GM12891 (cell line): ENCODE measurements at regions not wholly inside any gene's neighbourhood (a gene's known extent, or its start where the extent isn't known, plus 50 kb on each side); places are given as distances from the start of the nearest gene placed in this dataset.

ENCODE experiments used
- DNase-seq: peaks from one replicate; pipeline ENCODE4 v3.0.0; 2011; ENCODE audit warnings: low spot score; ENCODE audit not compliant: insufficient read length
- FAIRE-seq: peaks from 2 replicates; lab custom pipeline; 2011; peaks lifted over from hg19 to GRCh38; lab: Jason Lieb, UNC
- PAX5 ChIP-seq: IDR thresholded peaks from 2 replicates; pipeline ENCODE4 v1.6.1; 2011; ENCODE audit warnings: low read length, moderate library complexity, mild to moderate bottlenecking; ENCODE audit not compliant: insufficient read depth, severe bottlenecking
- POLR2A ChIP-seq: IDR thresholded peaks from 2 replicates; pipeline ENCODE4 v1.6.1; 2011; ENCODE audit warnings: low read depth, low read length, control low read depth
- POLR2AphosphoS5 ChIP-seq: IDR thresholded peaks from 2 replicates; pipeline ENCODE4 v1.6.1; 2011; ENCODE audit warnings: low read depth, low read length, control low read depth
- POU2F2 ChIP-seq: IDR thresholded peaks from 2 replicates; pipeline ENCODE4 v1.6.1; 2011; ENCODE audit warnings: low read depth, mild to moderate bottlenecking, control low read depth, low read length, moderate library complexity
- SPI1 ChIP-seq: IDR thresholded peaks from 2 replicates; pipeline ENCODE4 v1.6.1; 2011; ENCODE audit warnings: low read depth, low read length, control low read depth
- TAF1 ChIP-seq: IDR thresholded peaks from 2 replicates; pipeline ENCODE4 v1.6.1; 2011; ENCODE audit warnings: low read depth, low read length, control low read depth

DNA sequence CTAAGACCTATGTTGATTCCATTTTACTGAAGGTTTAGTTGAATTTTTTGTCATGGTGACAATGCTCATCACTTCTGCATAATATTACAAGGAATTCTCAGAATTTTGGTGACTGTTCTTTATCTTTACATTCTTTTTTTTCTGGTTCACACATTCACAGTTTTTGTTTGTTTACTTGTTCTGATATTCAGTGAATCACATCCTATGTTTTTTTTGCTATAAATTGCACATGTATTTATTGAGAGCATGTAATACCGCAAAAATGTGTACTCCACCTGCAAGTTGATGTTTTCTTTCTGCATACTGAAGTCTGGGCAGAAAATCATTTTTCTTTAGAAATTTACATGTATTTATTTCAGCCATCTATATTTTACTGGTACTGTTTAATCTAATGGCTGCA lies 261.9 kb upstream of the CDH10 start:
- TF ChIP-seq SPI1 (no peak), POLR2AphosphoS5 (no peak), PAX5 (no peak), POU2F2 (no peak), TAF1 (no peak), POLR2A (no peak)
- DNase-seq (no peak), FAIRE-seq (no peak)

GRCh38 chr5:24904981-24905517 lies 260.3 kb upstream of the CDH10 start:
- FAIRE-seq (no peak), DNase-seq (no peak)
- TF ChIP-seq PAX5 (no peak), SPI1 (no peak), TAF1 (no peak), POLR2AphosphoS5 (no peak), POU2F2 (no peak), POLR2A (no peak)

GRCh38 chr5:24899180-24899579 lies 254.4 kb upstream of the CDH10 start:
- FAIRE-seq (peak; percentile 26), DNase-seq (no peak)
- TF ChIP-seq POLR2AphosphoS5 (no peak), TAF1 (no peak), PAX5 (no peak), POU2F2 (no peak), SPI1 (no peak), POLR2A (no peak)

DNA sequence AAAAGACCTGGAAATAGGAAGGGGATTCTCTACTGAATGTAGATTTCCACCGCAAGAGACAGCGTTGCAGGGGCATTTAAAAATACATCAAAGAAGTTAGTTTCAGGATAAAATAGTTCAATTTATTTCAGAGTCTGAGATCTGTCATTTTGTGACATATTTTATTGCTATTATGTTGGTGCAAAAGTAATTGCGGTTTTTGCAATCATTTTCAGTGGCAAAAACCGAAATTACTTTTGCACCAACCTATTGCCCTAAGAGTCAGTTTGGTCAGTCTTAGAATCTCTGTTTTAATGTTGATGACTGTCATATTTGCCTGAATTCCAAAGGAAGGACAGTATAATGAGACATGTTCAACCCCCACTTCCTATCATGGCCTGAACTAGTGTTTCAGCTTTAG lies 219.5 kb upstream of the CDH10 start:
- TF ChIP-seq SPI1 (no peak), POLR2A (no peak), POU2F2 (no peak), TAF1 (no peak), PAX5 (no peak), POLR2AphosphoS5 (no peak)
- FAIRE-seq (no peak), DNase-seq (no peak)

DNA sequence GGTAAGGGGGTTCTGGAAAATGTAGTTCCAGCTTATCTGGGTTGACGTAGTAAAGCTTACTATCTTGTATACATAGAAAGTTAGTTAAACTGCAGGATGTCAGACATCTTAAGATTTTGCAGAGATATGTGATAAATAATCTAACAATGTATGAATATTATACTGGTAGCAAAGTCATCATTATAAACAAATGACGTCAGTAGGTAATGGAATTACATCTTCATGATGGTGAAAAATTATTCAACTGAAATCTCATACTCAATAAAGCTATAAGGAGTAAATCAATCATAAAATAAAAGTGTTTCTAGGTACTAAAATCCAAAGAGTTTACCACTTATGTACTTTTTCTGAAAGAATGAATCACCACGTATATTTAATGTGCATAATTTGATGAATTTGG lies 217.3 kb upstream of the CDH10 start:
- DNase-seq = no peak
- TF ChIP-seq TAF1 = no peak
- TF ChIP-seq PAX5 = no peak
- TF ChIP-seq POLR2AphosphoS5 = no peak
- no peak for TF ChIP-seq SPI1
- TF ChIP-seq POU2F2 = no peak
- TF ChIP-seq POLR2A = no peak
- no peak for FAIRE-seq

DNA sequence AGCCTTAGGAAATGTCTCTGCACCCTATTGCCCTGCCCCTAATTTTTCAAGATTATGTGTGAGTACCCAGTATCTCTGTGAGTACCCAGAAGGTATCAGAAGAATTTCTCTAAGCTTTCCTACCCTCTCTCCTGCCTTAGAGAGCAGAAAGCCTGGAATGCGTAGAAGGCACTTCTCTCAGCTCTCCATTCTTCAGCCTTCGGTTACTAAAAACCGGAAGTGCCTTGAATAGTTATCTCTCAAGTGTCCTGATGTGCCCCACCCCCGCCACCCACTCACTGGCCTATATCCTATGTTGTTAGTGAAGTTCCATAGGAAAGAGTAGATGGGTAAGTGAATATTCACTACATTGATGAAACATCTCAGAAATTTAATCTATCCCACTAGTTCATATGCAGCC lies 210.7 kb upstream of the CDH10 start:
- no peak for DNase-seq
- FAIRE-seq = no peak
- TF ChIP-seq POU2F2 (no peak), PAX5 (no peak), TAF1 (no peak), POLR2AphosphoS5 (no peak)

DNA sequence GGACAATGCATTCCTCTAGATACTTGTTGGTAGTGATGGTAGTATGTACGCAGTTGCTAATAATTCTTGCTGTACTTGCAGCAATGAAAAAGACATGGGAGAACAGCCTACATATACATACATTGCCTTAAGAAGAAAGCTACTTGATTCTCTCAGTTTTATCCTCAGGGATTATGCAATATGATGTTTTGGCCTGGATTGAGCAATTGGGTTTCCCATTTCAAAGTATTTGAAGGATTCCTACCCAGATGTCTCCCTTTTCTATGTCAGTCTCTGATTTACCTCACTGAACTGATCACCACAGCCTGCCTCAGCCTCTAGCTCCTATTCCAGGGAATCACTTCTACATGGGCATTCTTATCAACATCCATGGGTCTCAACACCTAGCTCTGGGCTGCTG lies 210.1 kb upstream of the CDH10 start:
- FAIRE-seq (no peak), DNase-seq (no peak)
- TF ChIP-seq POU2F2 (no peak), SPI1 (no peak), TAF1 (no peak), PAX5 (no peak), POLR2A (no peak), POLR2AphosphoS5 (no peak)

DNA sequence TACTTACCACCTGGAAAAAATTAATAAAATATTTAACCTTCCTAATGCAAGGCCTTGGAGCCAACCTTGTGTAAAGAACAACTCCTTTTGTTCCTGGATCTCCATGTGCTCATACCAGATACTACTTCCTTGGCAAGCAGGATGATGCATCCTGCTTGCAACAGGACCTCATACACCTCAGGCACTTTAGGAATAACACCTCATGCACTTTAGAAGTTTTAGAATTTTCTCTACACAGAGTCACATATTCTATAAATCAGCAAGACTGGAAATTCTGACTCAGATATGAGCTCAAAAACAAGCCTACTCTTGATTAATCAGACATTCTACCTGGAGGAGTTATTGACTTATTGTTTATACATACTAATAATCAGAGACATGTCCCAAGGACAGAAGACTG lies 209.6 kb upstream of the CDH10 start:
- FAIRE-seq (no peak), DNase-seq (no peak)
- no peak for TF ChIP-seq TAF1
- TF ChIP-seq SPI1 = no peak
- no peak for TF ChIP-seq POU2F2
- TF ChIP-seq POLR2A = no peak
- no peak for TF ChIP-seq PAX5
- no peak for TF ChIP-seq POLR2AphosphoS5

DNA sequence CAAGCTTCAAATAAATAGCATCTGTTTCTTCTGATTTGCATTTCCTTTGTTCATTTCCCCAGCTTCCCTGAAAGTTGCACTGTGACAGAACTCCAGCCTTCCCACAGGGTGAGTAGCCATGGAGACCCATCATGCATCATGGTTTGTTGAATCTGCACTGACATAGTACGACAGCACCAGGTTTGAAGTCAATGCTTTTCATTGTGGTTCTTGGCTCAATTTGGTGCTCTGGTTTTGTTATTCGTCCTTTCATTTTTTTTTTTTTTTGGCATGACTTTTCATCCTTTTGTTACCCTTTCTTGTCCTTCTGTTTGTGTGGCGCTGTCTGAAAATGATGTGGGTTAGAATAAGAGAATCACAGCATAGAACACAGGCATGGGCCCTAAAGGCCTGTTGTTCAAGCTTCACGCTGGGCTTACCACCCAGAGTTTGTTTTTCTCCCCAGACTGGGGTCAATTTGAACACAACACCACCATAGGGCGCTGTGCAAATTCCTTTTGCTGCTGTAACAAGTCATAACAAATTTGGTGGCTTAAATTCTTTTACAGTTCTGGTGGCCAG lies 206.2 kb upstream of the CDH10 start:
- TF ChIP-seq PAX5 (no peak), SPI1 (no peak), POU2F2 (no peak), POLR2AphosphoS5 (no peak), TAF1 (no peak), POLR2A (no peak)
- DNase-seq (no peak), FAIRE-seq (no peak)

GRCh38 chr5:24849210-24849609 lies 204.4 kb upstream of the CDH10 start:
- TF ChIP-seq TAF1 (no peak), SPI1 (no peak), PAX5 (no peak), POLR2AphosphoS5 (no peak), POLR2A (no peak), POU2F2 (no peak)
- DNase-seq (no peak), FAIRE-seq (no peak)
